OCI-LY1 (cell line): ENCODE measurements at regions not wholly inside any gene's neighbourhood (a gene's known extent, or its start where the extent isn't known, plus 50 kb on each side); places are given as distances from the start of the nearest gene placed in this dataset.

Source experiments
- H2AFZ ChIP-seq: fragments of 200-600 bp; sonication (generic), shearing (Covaris generic); 2 replicates; pipeline ENCODE4 v1.6.0; 2014; ENCODE audit warnings: antibody characterized with exemption, mild to moderate bottlenecking, low read length
- H3F3A ChIP-seq: fragments of 200-600 bp; sonication (generic), shearing (Covaris generic); 2 replicates; pipeline ENCODE4 v1.6.0; 2014; ENCODE audit warnings: mild to moderate bottlenecking, antibody characterized with exemption, low read length, moderate library complexity; ENCODE audit not compliant: insufficient read depth
- H3K27ac ChIP-seq: fragments of 200-600 bp; sonication (generic); 2 replicates; pipeline ENCODE4 v1.5.1; 2014; ENCODE audit warnings: low read length, mixed run types, mild to moderate bottlenecking, low read depth; ENCODE audit not compliant: poor library complexity, severe bottlenecking
- H3K27me3 ChIP-seq: fragments of 200-600 bp; sonication (generic); 2 replicates; pipeline ENCODE4 v1.6.0; 2014; ENCODE audit warnings: antibody characterized with exemption, mild to moderate bottlenecking, low read length, moderate library complexity; ENCODE audit not compliant: insufficient read depth
- H3K36me3 ChIP-seq: fragments of 200-600 bp; sonication (generic); 2 replicates; pipeline ENCODE4 v1.6.1; 2014; ENCODE audit warnings: mild to moderate bottlenecking, antibody characterized with exemption, low read length, moderate library complexity, mixed read lengths; ENCODE audit not compliant: insufficient read depth
- H3K4me1 ChIP-seq: fragments of 200-600 bp; sonication (generic); 2 replicates; pipeline ENCODE4 v1.5.1; 2014; ENCODE audit warnings: mild to moderate bottlenecking, low read length, moderate library complexity; ENCODE audit not compliant: insufficient read depth, severe bottlenecking
- H3K4me2 ChIP-seq: fragments of 200-600 bp; sonication (generic), shearing (Covaris generic); 2 replicates; pipeline ENCODE4 v1.6.1; 2014; ENCODE audit warnings: low read length
- H3K4me3 ChIP-seq: fragments of 200-600 bp; sonication (generic); 2 replicates; pipeline ENCODE4 v1.5.1; 2014; ENCODE audit warnings: low read length, low read depth, mild to moderate bottlenecking, mixed read lengths; ENCODE audit not compliant: poor library complexity, severe bottlenecking
- H3K79me2 ChIP-seq: fragments of 200-600 bp; shearing (Covaris generic); 2 replicates; pipeline ENCODE4 v1.6.1; 2016; ENCODE audit warnings: mixed run types, low read length, mixed read lengths; ENCODE audit not compliant: insufficient read depth
- H3K9ac ChIP-seq: fragments of 200-600 bp; sonication (generic), shearing (Covaris generic); 2 replicates; pipeline ENCODE4 v1.6.1; 2014; ENCODE audit warnings: mild to moderate bottlenecking, low read length, mixed read lengths
- H3K9me2 ChIP-seq: fragments of 200-600 bp; sonication (generic), shearing (Covaris generic); 2 replicates; pipeline ENCODE4 v1.6.1; 2014; ENCODE audit warnings: low read depth, mild to moderate bottlenecking, low read length, mixed read lengths
- H3K9me3 ChIP-seq: fragments of 200-600 bp; shearing (Covaris generic); 2 replicates; pipeline ENCODE4 v1.6.1; 2014; ENCODE audit warnings: low read length, mixed read lengths
- H4K20me1 ChIP-seq: fragments of 200-600 bp; sonication (generic), shearing (Covaris generic); 2 replicates; pipeline ENCODE4 v1.6.0; 2016; ENCODE audit warnings: mild to moderate bottlenecking, low read length; ENCODE audit not compliant: insufficient read depth
- EZH2 ChIP-seq: fragments of 200-600 bp; sonication (generic), shearing (Covaris generic); IDR thresholded peaks from 2 replicates; pipeline ENCODE4 v1.8.0; 2017; ENCODE audit warnings: borderline replicate concordance, mixed run types, mild to moderate bottlenecking, antibody characterized with exemption, low read length, moderate library complexity, mixed read lengths
- TF ChIP-seq, protein P1 (sequence below): fragments of 200-600 bp; sonication (generic), shearing (Covaris generic); IDR thresholded peaks from 2 replicates; pipeline ENCODE4 v1.5.1; 2017; ENCODE audit warnings: mild to moderate bottlenecking, antibody characterized with exemption, low read length, moderate library complexity, mixed read lengths

DNA sequence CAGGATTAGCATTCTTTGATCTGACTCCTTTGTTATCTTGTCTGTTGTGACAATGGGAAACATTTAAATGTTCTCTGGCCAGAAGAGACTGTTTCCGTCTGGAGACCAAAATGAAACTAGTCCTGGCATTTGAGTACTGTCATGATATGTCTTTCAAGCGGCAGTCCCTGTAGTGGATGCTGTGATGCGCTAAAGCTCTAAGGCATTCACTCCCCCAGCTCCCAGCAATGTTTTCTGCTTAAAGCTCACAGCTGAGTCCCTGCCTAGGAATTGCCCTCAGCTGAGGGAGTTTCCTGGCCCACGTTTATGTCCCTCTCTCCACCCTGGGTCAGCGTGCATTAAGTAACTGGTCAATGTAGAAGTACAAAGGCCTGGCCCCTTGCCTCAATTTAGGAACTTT lies 109.4 kb downstream of the UCHL5 start:
- no peaks in the 10 kb centered on the region for H3K79me2 ChIP-seq
- no peaks in the 10 kb centered on the region for H4K20me1 ChIP-seq
- no peaks in the 10 kb centered on the region for H3F3A ChIP-seq
- H3K9me2 ChIP-seq: no peaks in the 10 kb centered on the region
- H2AFZ ChIP-seq: no peak overlapping the region
- no peaks in the 10 kb centered on the region for H3K36me3 ChIP-seq
- H3K4me1 ChIP-seq: no peaks in the 10 kb centered on the region
- no peak overlapping the region for H3K4me3 ChIP-seq
- no peak overlapping the region for H3K9ac ChIP-seq
- H3K4me2 ChIP-seq: no peak overlapping the region
- no peak overlapping the region for H3K27ac ChIP-seq
- no peaks in the 10 kb centered on the region for H3K27me3 ChIP-seq
- TF ChIP-seq EZH2: no peak
- TF ChIP-seq, protein P1, sequence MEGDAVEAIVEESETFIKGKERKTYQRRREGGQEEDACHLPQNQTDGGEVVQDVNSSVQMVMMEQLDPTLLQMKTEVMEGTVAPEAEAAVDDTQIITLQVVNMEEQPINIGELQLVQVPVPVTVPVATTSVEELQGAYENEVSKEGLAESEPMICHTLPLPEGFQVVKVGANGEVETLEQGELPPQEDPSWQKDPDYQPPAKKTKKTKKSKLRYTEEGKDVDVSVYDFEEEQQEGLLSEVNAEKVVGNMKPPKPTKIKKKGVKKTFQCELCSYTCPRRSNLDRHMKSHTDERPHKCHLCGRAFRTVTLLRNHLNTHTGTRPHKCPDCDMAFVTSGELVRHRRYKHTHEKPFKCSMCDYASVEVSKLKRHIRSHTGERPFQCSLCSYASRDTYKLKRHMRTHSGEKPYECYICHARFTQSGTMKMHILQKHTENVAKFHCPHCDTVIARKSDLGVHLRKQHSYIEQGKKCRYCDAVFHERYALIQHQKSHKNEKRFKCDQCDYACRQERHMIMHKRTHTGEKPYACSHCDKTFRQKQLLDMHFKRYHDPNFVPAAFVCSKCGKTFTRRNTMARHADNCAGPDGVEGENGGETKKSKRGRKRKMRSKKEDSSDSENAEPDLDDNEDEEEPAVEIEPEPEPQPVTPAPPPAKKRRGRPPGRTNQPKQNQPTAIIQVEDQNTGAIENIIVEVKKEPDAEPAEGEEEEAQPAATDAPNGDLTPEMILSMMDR: no peak
- no peaks in the 10 kb centered on the region for H3K9me3 ChIP-seq

DNA sequence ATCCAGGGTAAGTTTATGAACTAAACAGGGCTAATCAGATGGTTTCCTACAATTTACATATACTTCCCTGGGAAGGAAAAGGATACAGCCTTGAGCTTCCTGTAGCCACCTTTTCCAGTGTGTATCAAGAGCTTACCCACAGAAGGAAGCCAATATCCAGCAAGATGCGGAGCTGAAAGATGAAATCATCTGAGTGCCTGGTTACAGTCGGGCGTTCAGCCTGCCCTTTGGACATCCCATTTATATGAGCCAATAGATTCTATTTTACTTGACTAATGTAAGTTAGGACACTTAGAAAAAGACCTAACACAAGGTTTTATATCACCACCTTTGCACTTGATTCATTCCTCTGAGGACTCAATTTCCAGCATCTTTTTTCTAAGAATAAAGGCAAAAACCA lies 108.2 kb downstream of the UCHL5 start:
- Histone ChIP-seq H3K9ac (no peak overlapping the region), H4K20me1 (no peaks in the 10 kb centered on the region), H3K9me3 (no peaks in the 10 kb centered on the region), H3K79me2 (no peaks in the 10 kb centered on the region), H3K4me1 (no peaks in the 10 kb centered on the region), H3F3A (no peaks in the 10 kb centered on the region), H3K4me3 (no peak overlapping the region), H2AFZ (no peak overlapping the region), H3K27ac (no peak overlapping the region), H3K36me3 (no peaks in the 10 kb centered on the region), H3K27me3 (no peaks in the 10 kb centered on the region), H3K4me2 (no peak overlapping the region), H3K9me2 (no peaks in the 10 kb centered on the region)
- TF ChIP-seq EZH2: no peak
- TF ChIP-seq, protein P1: no peak

DNA sequence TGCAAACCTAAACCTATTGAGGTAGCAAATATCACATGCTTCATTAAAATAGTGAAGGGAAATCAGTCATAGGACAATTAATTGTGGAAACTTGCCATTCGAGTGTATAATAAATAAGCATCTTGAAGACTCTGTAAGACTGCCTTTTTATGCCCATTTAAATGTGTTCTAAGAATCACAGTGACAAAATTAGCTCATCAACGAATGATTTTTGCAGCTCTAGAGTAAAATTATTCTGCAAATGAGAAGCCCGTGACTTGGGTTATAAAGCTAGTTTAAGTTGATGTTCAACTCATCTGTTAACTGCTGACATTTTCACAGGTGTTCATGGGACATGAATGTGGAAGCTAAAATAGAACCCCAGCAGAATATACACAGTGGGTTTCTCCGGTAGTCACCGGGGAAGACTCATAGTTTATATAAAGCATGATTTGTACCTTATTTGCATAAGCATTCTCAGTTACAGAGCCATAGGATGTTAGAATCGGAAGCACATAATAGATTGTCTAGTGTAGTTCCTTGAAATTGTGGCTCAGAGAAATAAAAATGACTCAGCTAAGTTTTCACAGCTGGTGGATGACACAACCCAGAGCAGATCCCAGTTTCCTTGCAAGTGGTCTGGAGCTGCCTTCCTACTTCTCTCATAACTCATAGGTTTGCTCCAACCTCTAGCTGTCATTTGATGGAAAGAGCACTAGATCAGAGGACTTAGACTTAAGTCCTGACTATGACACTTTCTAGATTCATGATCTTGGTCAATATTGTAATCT lies 107.3 kb downstream of the UCHL5 start:
- Histone ChIP-seq H3K9me2 (no peaks in the 10 kb centered on the region), H2AFZ (no peak overlapping the region), H4K20me1 (no peaks in the 10 kb centered on the region), H3K4me3 (no peak overlapping the region), H3K4me2 (no peak overlapping the region), H3K27ac (no peak overlapping the region), H3K9ac (no peak overlapping the region), H3K36me3 (no peaks in the 10 kb centered on the region), H3K4me1 (no peaks in the 10 kb centered on the region), H3K27me3 (no peaks in the 10 kb centered on the region), H3K79me2 (no peaks in the 10 kb centered on the region), H3K9me3 (no peaks in the 10 kb centered on the region), H3F3A (no peaks in the 10 kb centered on the region)
- TF ChIP-seq EZH2: no peak
- TF ChIP-seq, protein P1: no peak
